COR-L47 (cell line): ENCODE measurements at regions not wholly inside any gene's neighbourhood (a gene's known extent, or its start where the extent isn't known, plus 50 kb on each side); places are given as distances from the start of the nearest gene placed in this dataset.
A peak's percentile ranks its signal among the peaks of the same experiment; 100 is the strongest.

Experiments
- DNase-seq: peaks from one replicate; lab custom pipeline; 2025; lab: John Stamatoyannopoulos, UW

GRCh38 chr2:239763433-239764097, 261.6 kb downstream of the NDUFA10 start:
- DNase-seq = no peak

GRCh38 chr2:239762655-239763269, 262.4 kb downstream of the NDUFA10 start:
- DNase-seq = no peak

GRCh38 chr2:239762106-239762505, 263.0 kb downstream of the NDUFA10 start:
- no peak for DNase-seq

GRCh38 chr2:239760596-239760995, 264.5 kb downstream of the NDUFA10 start:
- DNase-seq = no peak

GRCh38 chr2:239758279-239758877, 266.8 kb downstream of the NDUFA10 start:
- no peak for DNase-seq

- DNase-seq = no peak
Measured at GRCh38 chr2:239756790-239757760, 268.1 kb downstream of the NDUFA10 start.

GRCh38 chr2:239756031-239756789, 268.9 kb downstream of the NDUFA10 start:
- no peak for DNase-seq

GRCh38 chr2:239753401-239753837, 271.7 kb downstream of the NDUFA10 start:
- DNase-seq = no peak

GRCh38 chr2:239752951-239753350, 272.2 kb downstream of the NDUFA10 start:
- no peak for DNase-seq

- no peak for DNase-seq
Measured at GRCh38 chr2:239751679-239752355, 273.3 kb downstream of the NDUFA10 start.

- no peak for DNase-seq
Measured at GRCh38 chr2:239750929-239751678, 274.0 kb downstream of the NDUFA10 start.

- no peak for DNase-seq
Measured at GRCh38 chr2:239750045-239750835, 274.9 kb downstream of the NDUFA10 start.

- no peak for DNase-seq
Measured at GRCh38 chr2:239749272-239749873, 275.8 kb downstream of the NDUFA10 start.

GRCh38 chr2:239748811-239749210, 276.3 kb downstream of the NDUFA10 start:
- DNase-seq = no peak

- DNase-seq = no peak
Measured at GRCh38 chr2:239747771-239748170, 277.4 kb downstream of the NDUFA10 start.

- DNase-seq = no peak
Measured at GRCh38 chr2:239747274-239747673, 277.9 kb downstream of the NDUFA10 start.

- DNase-seq = peak; percentile 16
Measured at GRCh38 chr2:239746559-239747246, 278.4 kb downstream of the NDUFA10 start.
